22Rv1 (cell line): ENCODE measurements at regions not wholly inside any gene's neighbourhood (a gene's known extent, or its start where the extent isn't known, plus 50 kb on each side); places are given as distances from the start of the nearest gene placed in this dataset.

Experiments used
- CTCF ChIP-seq: fragments of 450-650 bp; IDR thresholded peaks from 2 replicates; pipeline ENCODE4 v1.5.1; 2017; ENCODE audit warnings: mild to moderate bottlenecking
- ZFX ChIP-seq: fragments of 450-650 bp; IDR thresholded peaks from 2 replicates; pipeline ENCODE4 v1.6.1; 2017; ENCODE audit warnings: antibody characterized with exemption, borderline replicate concordance

GRCh38 chr7:46886669-46887374 lies 695.1 kb downstream of the TNS3 start:
- TF ChIP-seq CTCF (no peak), ZFX (no peak)
